Stimulated activated CD8-positive, alpha-beta memory T cell treated with anti-CD3 and anti-CD28 coated beads, Interleukin-7, amount 100 ng/mL, for 24 hours (primary cell): ENCODE measurements at regions not wholly inside any gene's neighbourhood (a gene's known extent, or its start where the extent isn't known, plus 50 kb on each side); places are given as distances from the start of the nearest gene placed in this dataset.

Source experiments
- DNase-seq: peaks from one replicate; pipeline ENCODE4 v3.0.0-alpha.2; 2020; ENCODE audit warnings: low read depth

- DNase-seq = no peak
These were observed 760.4 kb upstream of the CXADR start for GRCh38 chr21:16752475-16752857.

GRCh38 chr21:16755061-16755460 lies 757.8 kb upstream of the CXADR start:
- no peak for DNase-seq

GRCh38 chr21:16767201-16767600 lies 745.6 kb upstream of the CXADR start:
- no peak for DNase-seq

- DNase-seq = no peak
These were observed 744.7 kb upstream of the CXADR start for GRCh38 chr21:16768096-16768495.

- no peak for DNase-seq
These were observed 742.6 kb upstream of the CXADR start for GRCh38 chr21:16770266-16770665.

- no peak for DNase-seq
These were observed 739.6 kb upstream of the CXADR start for GRCh38 chr21:16773206-16773605.

- no peak for DNase-seq
These were observed 737.8 kb upstream of the CXADR start for GRCh38 chr21:16775076-16775475.

- no peak for DNase-seq
These were observed 735.7 kb upstream of the CXADR start for GRCh38 chr21:16777041-16777720.

GRCh38 chr21:16788584-16788983 lies 724.3 kb upstream of the CXADR start:
- no peak for DNase-seq

GRCh38 chr21:16789636-16790035 lies 723.2 kb upstream of the CXADR start:
- DNase-seq = no peak

- DNase-seq = no peak
These were observed 720.7 kb upstream of the CXADR start for GRCh38 chr21:16792101-16792500.

- DNase-seq = no peak
These were observed 717.9 kb upstream of the CXADR start for GRCh38 chr21:16794950-16795349.

GRCh38 chr21:16796776-16797175 lies 716.1 kb upstream of the CXADR start:
- DNase-seq = no peak

- DNase-seq = no peak
These were observed 715.3 kb upstream of the CXADR start for GRCh38 chr21:16797540-16797939.

- no peak for DNase-seq
These were observed 714.9 kb upstream of the CXADR start for GRCh38 chr21:16797966-16798365.

GRCh38 chr21:16800536-16801275 lies 712.1 kb upstream of the CXADR start:
- no peak for DNase-seq

GRCh38 chr21:16811011-16811410 lies 701.8 kb upstream of the CXADR start:
- no peak for DNase-seq

- no peak for DNase-seq
These were observed 700.9 kb upstream of the CXADR start for GRCh38 chr21:16811970-16812369.

- DNase-seq = no peak
These were observed 697.6 kb upstream of the CXADR start for GRCh38 chr21:16815243-16815642.

- no peak for DNase-seq
These were observed 691.3 kb upstream of the CXADR start for GRCh38 chr21:16821588-16821987.

GRCh38 chr21:16829532-16829931 lies 683.3 kb upstream of the CXADR start:
- DNase-seq = no peak

GRCh38 chr21:16832791-16833190 lies 680.1 kb upstream of the CXADR start:
- DNase-seq = no peak

GRCh38 chr21:16834791-16835190 lies 678.1 kb upstream of the CXADR start:
- no peak for DNase-seq

GRCh38 chr21:16837321-16837720 lies 675.5 kb upstream of the CXADR start:
- DNase-seq = no peak
